HG03354 (cell line): ENCODE measurements at regions not wholly inside any gene's neighbourhood (a gene's known extent, or its start where the extent isn't known, plus 50 kb on each side); places are given as distances from the start of the nearest gene placed in this dataset.
"Not testable (repeated sequence)": the region's sequence is repeated elsewhere in the genome, so short reads cannot be mapped to it uniquely, and the experiment has no call there.

Experiments used
- ATAC-seq: cut with Tn5 transposase; IDR thresholded peaks from one replicate; pipeline ENCODE4 v1.9.1; 2021; ENCODE audit warnings: mild to moderate bottlenecking; ENCODE audit not compliant: unreplicated experiment, poor library complexity, severe bottlenecking

GRCh38 chr2:173539615-173540014 is 184.9 kb downstream of the CDCA7 start:
- ATAC-seq: no peak

GRCh38 chr2:173544641-173545363 is 190.1 kb downstream of the CDCA7 start:
- ATAC-seq: no peak

DNA sequence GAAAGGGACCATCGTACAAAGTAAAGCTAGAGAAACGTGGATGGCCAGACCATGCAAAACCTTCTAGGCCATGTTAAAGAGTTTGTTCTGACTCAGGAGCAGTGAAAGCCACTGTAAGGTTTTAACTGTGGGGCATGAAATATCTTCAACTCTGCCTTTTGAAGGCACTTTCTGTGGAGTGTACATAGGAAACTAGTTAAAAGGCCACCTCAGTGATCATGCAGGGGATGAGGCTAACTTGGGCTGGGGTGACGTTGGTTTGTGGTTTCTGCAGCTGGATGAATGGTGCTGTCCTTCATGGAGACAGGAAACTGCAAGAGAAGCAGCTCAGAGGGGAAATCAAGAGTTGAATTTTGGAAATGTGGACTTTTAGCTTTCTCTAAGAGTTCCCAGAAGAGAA is 190.7 kb downstream of the CDCA7 start:
- ATAC-seq: no peak

GRCh38 chr2:173547499-173547898 is 192.8 kb downstream of the CDCA7 start:
- ATAC-seq: no peak

DNA sequence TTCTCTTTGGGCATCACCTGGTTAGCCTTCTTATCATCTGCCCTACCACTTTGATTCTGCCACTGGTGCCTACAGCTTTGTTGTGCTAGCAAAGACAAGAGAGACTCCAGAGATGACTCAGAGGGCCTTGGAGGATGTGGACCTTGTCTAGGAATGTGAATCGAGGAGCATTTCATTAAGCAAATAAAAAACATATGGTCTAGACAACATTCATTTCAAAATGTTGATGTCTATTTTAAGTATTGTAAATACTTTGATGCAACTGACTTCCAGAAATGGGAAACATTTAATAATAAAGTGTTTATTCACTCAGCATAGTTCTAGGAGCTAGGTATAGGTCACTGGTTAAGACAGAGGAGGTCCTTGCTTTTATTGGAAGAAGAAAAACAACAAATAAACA is 195.5 kb downstream of the CDCA7 start:
- ATAC-seq: no peak

DNA sequence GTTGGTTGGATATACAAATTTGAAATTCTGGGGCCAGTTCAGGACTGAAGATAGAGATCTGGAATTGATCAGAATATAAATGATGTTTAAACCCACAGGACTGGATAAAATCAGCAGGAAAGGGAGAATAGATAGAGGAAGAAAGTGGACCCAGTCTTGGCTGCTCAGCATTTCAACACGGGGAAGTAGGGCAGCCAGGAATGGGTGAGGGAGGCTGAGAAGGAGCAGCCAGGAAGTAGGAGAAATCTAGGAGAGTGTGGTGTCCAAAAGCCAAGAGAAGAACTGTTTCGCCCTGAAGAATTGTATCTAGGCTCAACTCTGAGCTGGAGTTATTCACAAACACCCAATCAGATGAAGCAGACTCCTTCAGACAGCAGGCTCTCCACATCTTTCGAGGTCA is 197.9 kb downstream of the CDCA7 start:
- ATAC-seq: no peak

GRCh38 chr2:173553593-173553992 is 198.9 kb downstream of the CDCA7 start:
- ATAC-seq: no peak

DNA sequence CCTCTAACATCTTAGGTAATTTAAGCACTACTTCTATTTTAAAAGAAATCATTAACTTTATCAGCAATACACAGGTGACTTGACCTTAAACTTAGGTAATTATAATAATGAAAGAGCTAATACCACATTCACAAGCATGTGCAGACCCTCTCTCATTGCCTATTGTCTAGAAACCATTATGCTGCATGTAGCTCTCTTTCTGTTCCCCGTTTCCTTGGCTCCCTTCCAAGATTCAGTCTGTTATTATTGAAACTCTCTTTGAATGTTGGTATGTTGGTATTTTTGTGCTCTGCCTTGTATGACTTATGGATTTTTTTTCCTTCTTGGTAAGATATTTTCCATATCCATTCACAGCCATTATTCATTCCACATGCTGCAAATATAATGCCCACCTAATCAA is 201.2 kb downstream of the CDCA7 start:
- ATAC-seq: no peak

GRCh38 chr2:173556816-173557215 is 202.1 kb downstream of the CDCA7 start:
- no peak for ATAC-seq

- ATAC-seq: no peak
These were observed 202.8 kb downstream of the CDCA7 start for GRCh38 chr2:173557497-173557896.

DNA sequence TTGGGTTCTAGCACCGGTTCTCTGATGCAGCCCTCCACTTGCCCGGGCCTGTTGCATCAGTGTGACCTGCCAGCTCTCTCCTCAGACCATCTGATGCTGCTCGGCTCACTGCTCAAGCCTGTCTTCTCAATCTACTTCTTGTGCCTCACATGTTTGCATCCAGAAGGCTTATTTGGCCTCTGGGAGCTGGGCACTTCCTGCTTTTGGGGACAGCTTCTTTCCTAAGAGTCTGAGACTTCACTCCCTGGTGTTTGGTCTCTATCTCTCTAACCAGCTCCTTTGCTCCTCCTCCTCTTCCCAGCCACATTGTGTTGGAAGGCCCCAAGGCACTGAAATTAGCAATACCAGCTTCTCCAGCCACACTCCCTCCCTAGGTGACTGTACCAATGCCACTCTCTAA is 212.8 kb downstream of the CDCA7 start:
- ATAC-seq: no peak

DNA sequence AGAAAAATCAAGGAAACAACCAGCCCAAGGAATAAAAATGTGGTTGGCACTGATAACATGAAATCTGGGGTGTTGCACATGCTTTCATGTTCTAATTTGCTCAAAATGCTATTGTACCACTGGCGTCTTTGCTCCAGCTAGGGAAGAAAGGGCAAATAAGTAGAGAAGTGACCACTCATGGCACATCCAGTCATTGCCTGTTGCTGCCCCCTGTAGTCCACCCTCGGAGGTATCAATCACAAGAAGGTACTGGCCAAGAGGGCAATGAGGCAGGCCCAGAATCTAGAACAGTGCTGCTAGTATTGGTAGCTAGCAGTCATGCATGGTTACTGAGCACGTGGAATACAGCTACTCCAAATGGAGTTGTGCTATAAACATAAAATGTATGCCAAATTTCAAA is 213.4 kb downstream of the CDCA7 start:
- no peak for ATAC-seq

GRCh38 chr2:173571021-173571821 is 216.5 kb downstream of the CDCA7 start:
- ATAC-seq: no peak

DNA sequence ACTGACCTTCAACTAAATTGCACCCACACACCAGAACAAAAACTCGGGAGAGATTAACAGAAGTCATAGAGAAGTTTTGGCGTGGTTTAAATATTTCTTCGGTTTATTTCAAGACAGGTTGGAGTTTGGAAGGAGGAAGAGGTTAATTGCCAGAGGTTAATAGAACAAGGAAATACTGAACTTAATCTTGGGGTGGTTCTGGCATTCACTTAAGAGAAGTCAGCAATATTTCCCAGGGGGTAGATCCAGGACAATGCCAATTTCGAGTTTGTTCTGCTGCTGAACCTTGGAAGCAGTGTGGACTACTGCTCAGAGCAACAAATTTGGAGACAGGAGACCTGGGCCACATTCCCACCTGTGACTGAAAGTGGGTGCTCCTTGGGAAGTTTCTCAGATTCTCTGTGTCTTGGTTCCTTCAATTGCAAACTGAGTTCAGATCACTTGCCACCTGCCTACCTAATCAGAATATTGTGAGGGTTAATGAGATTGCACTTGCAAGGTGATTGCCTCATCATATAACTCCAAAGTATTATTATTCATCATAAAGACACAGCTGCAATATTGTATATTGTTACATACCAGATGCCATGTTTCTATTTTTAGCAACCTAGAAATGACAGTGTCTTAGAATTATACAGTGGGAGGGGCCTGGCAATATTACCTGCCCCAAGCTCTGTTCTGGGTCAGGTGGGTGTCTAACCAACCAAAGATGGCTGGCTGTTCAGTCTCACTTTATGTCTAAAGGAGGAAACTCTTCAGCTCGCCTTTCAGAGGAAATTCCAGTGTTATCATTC is 217.4 kb downstream of the CDCA7 start:
- no peak for ATAC-seq

DNA sequence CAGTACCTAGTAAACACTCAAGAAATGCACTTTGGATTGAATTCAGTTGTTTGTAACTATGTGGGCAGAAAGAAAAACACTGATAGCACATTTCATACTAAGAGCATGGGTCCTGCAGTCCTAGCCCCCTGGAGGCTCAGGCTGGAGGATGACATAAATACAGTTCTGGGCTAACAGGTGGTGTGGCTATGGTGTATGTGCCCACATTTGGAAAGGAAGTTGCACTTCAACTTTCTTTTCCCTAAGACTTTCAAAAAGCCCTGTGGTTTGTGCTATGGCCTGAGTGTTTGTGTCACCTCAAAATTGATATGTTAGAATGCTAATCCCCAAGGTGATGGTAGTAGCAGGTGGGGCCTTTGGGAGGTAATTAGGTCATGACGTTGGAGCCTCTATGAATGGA is 218.2 kb downstream of the CDCA7 start:
- ATAC-seq: peak; percentile 61

DNA sequence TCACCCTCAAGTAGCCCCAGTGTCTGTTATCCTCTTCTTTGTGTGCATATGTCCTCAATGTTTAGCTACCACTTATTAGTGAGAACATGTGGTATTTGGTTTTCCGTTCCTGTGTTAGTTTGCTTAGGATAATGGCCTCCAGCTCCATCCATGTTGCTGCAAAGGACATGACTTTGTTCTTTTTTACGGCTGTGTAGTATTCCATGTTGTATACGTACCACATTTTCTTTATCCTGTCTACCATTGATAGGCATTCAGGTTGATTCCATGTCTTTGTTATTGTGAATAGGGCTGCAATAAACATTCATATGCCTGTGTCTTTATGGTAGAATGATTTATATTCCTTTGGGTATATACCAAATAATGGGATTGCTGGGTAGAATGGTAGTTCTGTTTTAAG is 219.1 kb downstream of the CDCA7 start:
- ATAC-seq: not testable (repeated sequence)

- ATAC-seq: no peak
These were observed 219.8 kb downstream of the CDCA7 start for GRCh38 chr2:173574324-173575112.

DNA sequence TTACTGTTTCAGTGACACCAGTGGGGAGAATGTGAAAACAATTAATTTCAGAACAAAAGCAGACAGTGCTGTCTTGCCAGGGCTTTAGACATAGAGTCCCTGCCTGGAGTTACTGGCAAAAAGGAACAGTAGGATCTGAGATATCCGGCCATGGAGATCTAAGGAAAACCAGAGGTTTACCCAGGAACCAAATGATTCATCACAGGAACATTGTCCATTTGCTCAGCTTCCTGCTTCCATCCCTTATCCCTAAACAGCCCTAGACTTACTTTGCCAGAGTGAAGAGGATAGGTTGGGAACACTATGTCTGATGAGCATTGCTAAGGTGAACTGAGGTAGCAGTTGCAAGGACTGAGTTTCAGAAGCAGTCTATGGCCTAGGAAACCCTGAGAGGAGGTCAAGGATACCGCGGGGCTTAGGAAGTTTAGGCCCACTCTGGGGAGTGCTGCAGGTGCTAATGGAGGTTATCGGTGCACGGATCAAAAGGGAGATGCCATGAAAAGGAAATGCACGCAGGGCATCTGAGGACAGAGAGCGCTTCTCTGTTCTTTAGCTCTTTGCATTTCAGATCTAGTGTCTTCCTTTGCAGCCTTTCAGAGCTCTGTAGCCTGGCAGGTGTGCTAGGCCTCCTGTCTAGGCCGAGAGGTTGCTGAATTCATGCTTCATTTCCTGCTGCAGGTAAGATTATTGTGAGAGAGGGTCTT is 223.9 kb downstream of the CDCA7 start:
- ATAC-seq: no peak

- no peak for ATAC-seq
These were observed 225.7 kb downstream of the CDCA7 start for GRCh38 chr2:173580351-173580750.
